Common myeloid progenitor, CD34-positive (primary cell): ENCODE measurements at regions not wholly inside any gene's neighbourhood (a gene's known extent, or its start where the extent isn't known, plus 50 kb on each side); places are given as distances from the start of the nearest gene placed in this dataset.
A peak's percentile ranks its signal among the peaks of the same experiment; 100 is the strongest.

Experiments used
- CTCF ChIA-PET: fragments of 350-600 bp; sonication (Branson Sonifier 250); formaldehyde crosslinking; loops from one replicate; lab custom pipeline; 2021; ENCODE audit warnings: antibody characterized with exemption; lab: Charles Lee
- POLR2A ChIA-PET: fragments of 350-600 bp; sonication (Branson Sonifier 250); formaldehyde crosslinking; loops from one replicate; lab custom pipeline; 2021; ENCODE audit warnings: antibody characterized with exemption; lab: Charles Lee
- DNase-seq, 3 donors: peaks; one replicate each; pipeline versions ENCODE4 v3.0.0 to v3.0.0-alpha.2; 2013
- H3K27ac ChIP-seq, 2 experiments: 1 replicate in 1 of 2; 2 replicates in 1 of 2; pipeline ENCODE4 v1.7.0; 2013; ENCODE audit warnings: inconsistent platforms in 2 of 2, low read length in 2 of 2, mild to moderate bottlenecking in 2 of 2, low read depth in 1 of 2, moderate library complexity in 1 of 2; ENCODE audit not compliant: severe bottlenecking in 2 of 2, insufficient read depth in 1 of 2, poor library complexity in 1 of 2
- H3K27me3 ChIP-seq, 5 experiments: replicated peaks in 2 of 5; 1 replicate in 3 of 5; 2 replicates in 2 of 5; pipeline versions ENCODE4 v1.6.1 to v1.7.0; 2013; ENCODE audit warnings: low read length in 4 of 5, mild to moderate bottlenecking in 2 of 5, moderate library complexity in 2 of 5, inconsistent platforms in 1 of 5; ENCODE audit not compliant: insufficient read depth in 5 of 5, control insufficient read depth in 4 of 5
- H3K36me3 ChIP-seq, 4 experiments: 1 replicate in 2 of 4; 2 replicates in 2 of 4; pipeline versions ENCODE4 v1.6.1 to v1.7.0; 2013; ENCODE audit warnings: low read length in 3 of 4, control low read depth in 1 of 4, mild to moderate bottlenecking in 1 of 4; ENCODE audit not compliant: control insufficient read depth in 4 of 4, insufficient read depth in 4 of 4
- H3K4me1 ChIP-seq, 4 experiments: 1 replicate in 3 of 4; 2 replicates in 1 of 4; pipeline versions ENCODE4 v1.6.1 to v1.7.1; 2013; ENCODE audit warnings: low read length in 3 of 4, mild to moderate bottlenecking in 3 of 4, control low read depth in 1 of 4, inconsistent platforms in 1 of 4, moderate library complexity in 1 of 4; ENCODE audit not compliant: control insufficient read depth in 4 of 4, insufficient read depth in 4 of 4; ENCODE audit errors: control extremely low read depth in 1 of 4
- H3K4me3 ChIP-seq, 7 experiments: 1 replicate in 4 of 7; 2 replicates in 3 of 7; pipeline versions ENCODE4 v1.5.1 to v1.7.0; 2013; ENCODE audit warnings: mild to moderate bottlenecking in 7 of 7, low read length in 6 of 7, moderate library complexity in 6 of 7, inconsistent platforms in 2 of 7, low read depth in 2 of 7, control low read depth in 1 of 7; ENCODE audit not compliant: insufficient read depth in 4 of 7, control insufficient read depth in 1 of 7; ENCODE audit errors: extremely low read depth in 1 of 7
- H3K9me3 ChIP-seq, 5 experiments: 1 replicate in 4 of 5; 2 replicates in 1 of 5; pipeline versions ENCODE4 v1.6.1 to v1.7.1; 2013; ENCODE audit warnings: low read length in 4 of 5, mild to moderate bottlenecking in 2 of 5, inconsistent platforms in 1 of 5, low read depth in 1 of 5, moderate library complexity in 1 of 5; ENCODE audit not compliant: control insufficient read depth in 4 of 5, insufficient read depth in 2 of 5; ENCODE audit errors: control extremely low read depth in 1 of 5
- WGBS: methylation state at CpG from one replicate; pipeline ENCODE4 v1.1.5; 2013; ENCODE audit not compliant: insufficient coverage; 5-methylcytosine and 5-hydroxymethylcytosine counted together

GRCh38 chr4:136687596-136687995, 844.7 kb downstream of the PCDH18 start:
- H3K4me3 ChIP-seq, result no peak overlapping the region
- no peak for DNase-seq
- 95% methylated on average over 2 of the region's 2 CpGs for WGBS
- ChIA-PET CTCF (interaction anchor here (2.7 kb wide), 1 partner anchor 177 kb away, joined by 11 read pairs; no protein-coding TSS in a partner anchor), POLR2A (no interaction called here)
- H3K27ac ChIP-seq, result no peak overlapping the region
- H3K36me3 ChIP-seq, result no peaks in the 10 kb centered on the region
- no peaks in the 10 kb centered on the region for H3K9me3 ChIP-seq
- no peaks in the 10 kb centered on the region for H3K27me3 ChIP-seq
- H3K4me1 ChIP-seq, result no peaks in the 10 kb centered on the region

GRCh38 chr4:136687118-136687517, 845.2 kb downstream of the PCDH18 start:
- WGBS, result 77% methylated on average over 6 of the region's 6 CpGs
- Histone ChIP-seq H3K36me3 (no peaks in the 10 kb centered on the region), H3K27me3 (no peaks in the 10 kb centered on the region), H3K27ac (no peak overlapping the region), H3K4me1 (no peaks in the 10 kb centered on the region), H3K9me3 (no peaks in the 10 kb centered on the region), H3K4me3 (no peak overlapping the region)
- ChIA-PET CTCF (interaction anchor here (2.7 kb wide), 1 partner anchor 177 kb away, joined by 11 read pairs; no protein-coding TSS in a partner anchor), POLR2A (no interaction called here)
- DNase-seq, result peak in 1 of 3 donors; percentile 4

GRCh38 chr4:136680761-136681160, 851.5 kb downstream of the PCDH18 start:
- H3K4me3 ChIP-seq, result no peak overlapping the region
- no peak for DNase-seq
- no peaks in the 10 kb centered on the region for H3K9me3 ChIP-seq
- POLR2A ChIA-PET, result no interaction called here
- no peak overlapping the region for H3K27ac ChIP-seq
- peaks cover 0 to 2% (median 0%) of the 10 kb centered on the region in 5 experiments for H3K27me3 ChIP-seq
- WGBS, result no CpG with 5 or more reads among the region's 1 CpG
- CTCF ChIA-PET, result no interaction called here
- no peaks in the 10 kb centered on the region for H3K4me1 ChIP-seq
- no peaks in the 10 kb centered on the region for H3K36me3 ChIP-seq

GRCh38 chr4:136680271-136680670, 852.0 kb downstream of the PCDH18 start:
- H3K27me3 ChIP-seq, result peaks cover 0 to 2% (median 0%) of the 10 kb centered on the region in 5 experiments
- no peaks in the 10 kb centered on the region for H3K36me3 ChIP-seq
- ChIA-PET CTCF (interaction anchor here (0.6 kb wide), 1 partner anchor 36 kb away, joined by 4 read pairs; no protein-coding TSS in a partner anchor), POLR2A (no interaction called here)
- no peaks in the 10 kb centered on the region for H3K4me1 ChIP-seq
- no peak overlapping the region for H3K27ac ChIP-seq
- DNase-seq, result no peak
- no CpG with 5 or more reads among the region's 1 CpG for WGBS
- no peaks in the 10 kb centered on the region for H3K9me3 ChIP-seq
- H3K4me3 ChIP-seq, result no peak overlapping the region

DNA sequence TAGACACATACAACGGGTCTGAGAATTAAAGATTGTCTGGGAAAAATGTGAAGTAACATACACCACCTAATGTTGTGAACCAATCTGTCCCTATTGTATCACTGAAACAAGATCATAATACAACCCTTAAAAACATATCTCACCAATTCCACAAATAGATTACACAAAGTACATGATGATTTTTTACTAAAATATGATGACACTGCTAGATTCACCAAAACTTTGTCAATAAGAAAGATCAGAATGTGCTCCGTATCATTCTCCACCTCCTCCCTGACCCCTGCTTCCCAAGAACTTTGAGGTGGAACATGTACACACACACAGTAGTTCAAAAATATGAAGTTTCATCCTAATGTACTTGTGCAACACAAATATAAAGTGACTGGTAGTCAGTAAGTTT, 862.0 kb downstream of the PCDH18 start:
- Histone ChIP-seq H3K4me3 (no peak overlapping the region), H3K27me3 (no peaks in the 10 kb centered on the region), H3K27ac (no peak overlapping the region), H3K36me3 (no peaks in the 10 kb centered on the region), H3K4me1 (no peaks in the 10 kb centered on the region), H3K9me3 (no peaks in the 10 kb centered on the region)
- ChIA-PET CTCF (no interaction called here), POLR2A (no interaction called here)
- 100% methylated on average over 2 of the region's 2 CpGs for whole genome bisulfite sequencing
- no peak for DNase-seq

- CTCF ChIA-PET, result no interaction called here
- no peak overlapping the region for H3K27ac ChIP-seq
These were observed 867.3 kb downstream of the PCDH18 start for GRCh38 chr4:136664988-136665387.

GRCh38 chr4:136662539-136662938, 869.8 kb downstream of the PCDH18 start:
- POLR2A ChIA-PET, result no interaction called here
- H3K4me3 ChIP-seq, result no peak overlapping the region
- no CpG with 5 or more reads among the region's 1 CpG for WGBS
- CTCF ChIA-PET, result no interaction called here
- no peaks in the 10 kb centered on the region for H3K36me3 ChIP-seq
- no peaks in the 10 kb centered on the region for H3K27me3 ChIP-seq
- peaks cover 0 to 4% (median 0%) of the 10 kb centered on the region in 5 experiments for H3K9me3 ChIP-seq
- no peaks in the 10 kb centered on the region for H3K4me1 ChIP-seq
- H3K27ac ChIP-seq, result no peak overlapping the region
- no peak for DNase-seq

More at GRCh38 chr4:136664988-136665387, 867.3 kb downstream of the PCDH18 start:
- H3K9me3 ChIP-seq, result peaks cover 0 to 4% (median 0%) of the 10 kb centered on the region in 5 experiments
- H3K36me3 ChIP-seq, result no peaks in the 10 kb centered on the region
- DNase-seq, result no peak
- WGBS, result no CpG with 5 or more reads among the region's 1 CpG
- H3K4me1 ChIP-seq, result no peaks in the 10 kb centered on the region
- no peak overlapping the region for H3K4me3 ChIP-seq
- POLR2A ChIA-PET, result no interaction called here
- no peaks in the 10 kb centered on the region for H3K27me3 ChIP-seq
